ENCODE measurements at regions not wholly inside any gene's neighbourhood (a gene's known extent, or its start where the extent isn't known, plus 50 kb on each side); places are given as distances from the start of the nearest gene placed in this dataset.

GRCh38 chr22:49582678-49583077 lies 245.0 kb downstream of the BRD1 start:
- no peak for DNase-seq

- no peak for DNase-seq
These were observed 245.5 kb downstream of the BRD1 start for GRCh38 chr22:49582181-49582580.

- DNase-seq = no peak
These were observed 247.6 kb downstream of the BRD1 start for GRCh38 chr22:49580024-49580423.

GRCh38 chr22:49577168-49578060 lies 250.3 kb downstream of the BRD1 start:
- no peak for DNase-seq

GRCh38 chr22:49576241-49577141 lies 251.2 kb downstream of the BRD1 start:
- DNase-seq = no peak

GRCh38 chr22:49575703-49576081 lies 252.0 kb downstream of the BRD1 start:
- DNase-seq = no peak

- no peak for DNase-seq
These were observed 252.6 kb downstream of the BRD1 start for GRCh38 chr22:49574881-49575702.

- no peak for DNase-seq
These were observed 253.3 kb downstream of the BRD1 start for GRCh38 chr22:49574205-49574880.

- DNase-seq = no peak
These were observed 254.4 kb downstream of the BRD1 start for GRCh38 chr22:49573109-49573765.

- DNase-seq = no peak
These were observed 256.3 kb downstream of the BRD1 start for GRCh38 chr22:49571326-49571725.

GRCh38 chr22:49570032-49570848 lies 257.4 kb downstream of the BRD1 start:
- no peak for DNase-seq

GRCh38 chr22:49569286-49570031 lies 258.2 kb downstream of the BRD1 start:
- DNase-seq = no peak

GRCh38 chr22:49568751-49569285 lies 258.9 kb downstream of the BRD1 start:
- DNase-seq = no peak

GRCh38 chr22:49567899-49568750 lies 259.5 kb downstream of the BRD1 start:
- DNase-seq = no peak

GRCh38 chr22:49566693-49567092 lies 261.0 kb downstream of the BRD1 start:
- DNase-seq = no peak

- no peak for DNase-seq
These were observed 261.5 kb downstream of the BRD1 start for GRCh38 chr22:49566141-49566541.

- DNase-seq = no peak
These were observed 262.2 kb downstream of the BRD1 start for GRCh38 chr22:49565516-49565855.

- DNase-seq = no peak
These were observed 262.8 kb downstream of the BRD1 start for GRCh38 chr22:49564666-49565515.

Data from dermis blood vessel endothelial cell (primary cell).